Suprapubic skin (tissue), 4 donors: ENCODE measurements at regions not wholly inside any gene's neighbourhood (a gene's known extent, or its start where the extent isn't known, plus 50 kb on each side); places are given as distances from the start of the nearest gene placed in this dataset.

Experiments
- EP300 ChIP-seq: sonication (generic); formaldehyde crosslinking; IDR thresholded peaks from one replicate; pipeline ENCODE4 v1.6.1; 2017; ENCODE audit warnings: antibody characterized with exemption
- POLR2AphosphoS5 ChIP-seq, 3 donors: sonication (generic); formaldehyde crosslinking; IDR thresholded peaks; one replicate each; pipeline ENCODE4 v1.6.1; 2017; ENCODE audit warnings: antibody characterized with exemption in 3 of 3
- TF ChIP-seq, protein P1 (sequence below), 2 donors: fragments of 200-600 bp in 1 of 2; fragments of 450-650 bp in 1 of 2; sonication (generic) in 1 of 2; IDR thresholded peaks; one replicate each; pipeline ENCODE4 v1.5.1; 2016 to 2019; ENCODE audit warnings: antibody characterized with exemption in 2 of 2, mild to moderate bottlenecking in 1 of 2, moderate library complexity in 1 of 2

DNA sequence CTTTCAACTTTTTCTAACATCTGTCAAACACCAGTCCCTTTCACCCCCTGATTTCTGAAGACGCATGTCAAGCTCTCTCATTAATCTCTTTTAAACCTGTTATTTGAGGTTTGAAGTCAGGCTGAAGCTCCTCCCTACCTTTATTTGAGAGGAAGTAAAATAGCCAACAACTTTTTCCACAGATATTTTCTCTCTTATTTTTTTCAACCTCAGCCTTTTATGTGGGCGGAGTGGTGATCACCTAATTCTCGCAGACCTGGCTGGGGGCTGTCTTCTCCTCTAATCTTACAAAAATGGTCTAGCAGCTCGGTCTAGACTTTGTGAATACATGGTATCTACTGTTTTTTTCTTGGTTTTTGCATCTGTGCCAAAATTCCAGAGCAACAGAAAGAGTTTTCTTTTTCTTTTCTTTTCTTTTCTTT lies 395.7 kb upstream of the ACTBL2 start:
- TF ChIP-seq EP300 (no peak), POLR2AphosphoS5 (IDR thresholded peaks at IDR 0.05) (no peak)
- TF ChIP-seq, protein P1, sequence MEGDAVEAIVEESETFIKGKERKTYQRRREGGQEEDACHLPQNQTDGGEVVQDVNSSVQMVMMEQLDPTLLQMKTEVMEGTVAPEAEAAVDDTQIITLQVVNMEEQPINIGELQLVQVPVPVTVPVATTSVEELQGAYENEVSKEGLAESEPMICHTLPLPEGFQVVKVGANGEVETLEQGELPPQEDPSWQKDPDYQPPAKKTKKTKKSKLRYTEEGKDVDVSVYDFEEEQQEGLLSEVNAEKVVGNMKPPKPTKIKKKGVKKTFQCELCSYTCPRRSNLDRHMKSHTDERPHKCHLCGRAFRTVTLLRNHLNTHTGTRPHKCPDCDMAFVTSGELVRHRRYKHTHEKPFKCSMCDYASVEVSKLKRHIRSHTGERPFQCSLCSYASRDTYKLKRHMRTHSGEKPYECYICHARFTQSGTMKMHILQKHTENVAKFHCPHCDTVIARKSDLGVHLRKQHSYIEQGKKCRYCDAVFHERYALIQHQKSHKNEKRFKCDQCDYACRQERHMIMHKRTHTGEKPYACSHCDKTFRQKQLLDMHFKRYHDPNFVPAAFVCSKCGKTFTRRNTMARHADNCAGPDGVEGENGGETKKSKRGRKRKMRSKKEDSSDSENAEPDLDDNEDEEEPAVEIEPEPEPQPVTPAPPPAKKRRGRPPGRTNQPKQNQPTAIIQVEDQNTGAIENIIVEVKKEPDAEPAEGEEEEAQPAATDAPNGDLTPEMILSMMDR (IDR thresholded peaks at IDR 0.05): no peak
